ENCODE measurements at regions not wholly inside any gene's neighbourhood (a gene's known extent, or its start where the extent isn't known, plus 50 kb on each side); places are given as distances from the start of the nearest gene placed in this dataset.

DNA sequence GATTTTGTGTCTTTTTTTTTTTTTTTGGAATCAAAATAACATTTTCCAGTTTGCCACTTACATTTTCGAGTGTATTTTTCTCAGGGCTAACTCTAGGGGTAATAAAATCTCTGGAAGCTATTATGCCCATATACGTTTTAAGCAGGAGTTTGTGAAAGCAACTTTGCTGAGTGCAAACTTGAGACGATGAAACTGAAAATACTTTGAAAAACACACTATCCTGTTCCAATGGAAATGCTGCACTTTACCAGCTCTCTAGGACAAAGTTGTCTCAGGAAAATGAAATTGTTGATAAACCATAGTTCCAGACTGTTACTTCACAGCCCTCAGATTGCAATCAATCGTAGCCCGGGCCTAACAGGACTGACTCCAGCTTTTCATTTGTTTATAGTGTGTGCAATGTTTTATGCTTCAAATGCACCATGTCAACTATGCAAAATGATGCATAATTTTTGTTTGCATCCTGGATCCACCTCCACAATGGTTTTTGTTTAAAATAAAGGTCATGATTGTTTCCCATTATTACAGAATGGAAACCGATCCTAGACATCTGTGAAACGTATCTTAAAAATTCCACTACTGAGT is 220.6 kb upstream of the PKN2 start:
- no peak for DNase-seq (ENCODE audit: low spot score)
- ChIA-PET CTCF (no interaction called here), POLR2A (ENCODE audit: low non-redundant PET) (no interaction called here)
- no peak overlapping the region for H3K27ac ChIP-seq (ENCODE audit: low read depth, low read length, poor library complexity, severe bottlenecking)
- TF ChIP-seq CTCF (conservative IDR thresholded peaks at IDR 0.05; ENCODE audit: low read depth, low read length) (no peak), EZH2 (IDR thresholded peaks at IDR 0.05; ENCODE audit: borderline replicate concordance, low read depth, low read length, poor library complexity, severe bottlenecking) (no peak)
- no peak overlapping the region for H3K4me3 ChIP-seq (ENCODE audit: low read depth, low read length, poor library complexity, severe bottlenecking)
- peaks cover 27% of the 10 kb centered on the region for H3K27me3 ChIP-seq (replicated peaks; ENCODE audit: insufficient read depth, low read depth, low read length, poor library complexity)
- no peaks in the 10 kb centered on the region for H3K36me3 ChIP-seq (ENCODE audit: insufficient read depth, low read length, poor library complexity, severe bottlenecking)
- no TSS peak for BruUV-seq (replicated peaks)
- H3K4me1 ChIP-seq (ENCODE audit: insufficient read depth, low read length, poor library complexity, severe bottlenecking): peaks cover 6% of the 10 kb centered on the region
- intact Hi-C loops (cut with micrococcal nuclease; ENCODE audit: unreplicated experiment): no loop called here
- no peaks in the 10 kb centered on the region for H3K9me3 ChIP-seq (ENCODE audit: low read depth, low read length, poor library complexity, severe bottlenecking)

DNA sequence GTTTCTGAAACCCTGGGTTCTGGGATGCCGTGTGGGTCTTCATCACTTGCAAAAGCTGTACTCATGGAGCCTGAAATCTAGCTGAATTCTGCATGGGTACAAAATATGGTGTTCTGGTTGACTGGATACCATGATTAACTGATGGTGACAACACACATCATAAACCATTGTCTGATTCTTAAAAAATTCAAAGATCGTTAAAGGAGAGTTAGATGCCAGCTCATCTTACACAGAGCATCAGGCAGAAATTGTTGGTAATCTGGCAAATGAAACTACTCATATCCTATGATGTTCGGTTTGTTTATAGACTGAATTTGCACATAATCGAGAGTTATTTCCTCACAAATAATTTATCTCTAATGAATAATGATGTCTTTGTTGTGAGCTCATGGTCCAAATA is 218.1 kb upstream of the PKN2 start:
- Histone ChIP-seq H3K27me3 (replicated peaks; ENCODE audit: insufficient read depth, low read depth, low read length, poor library complexity) (peaks cover 18% of the 10 kb centered on the region), H3K4me3 (ENCODE audit: low read depth, low read length, poor library complexity, severe bottlenecking) (no peak overlapping the region), H3K36me3 (ENCODE audit: insufficient read depth, low read length, poor library complexity, severe bottlenecking) (no peaks in the 10 kb centered on the region), H3K27ac (ENCODE audit: low read depth, low read length, poor library complexity, severe bottlenecking) (no peak overlapping the region), H3K4me1 (ENCODE audit: insufficient read depth, low read length, poor library complexity, severe bottlenecking) (peaks cover 6% of the 10 kb centered on the region), H3K9me3 (ENCODE audit: low read depth, low read length, poor library complexity, severe bottlenecking) (no peaks in the 10 kb centered on the region)
- ChIA-PET POLR2A (ENCODE audit: low non-redundant PET) (no interaction called here), CTCF (no interaction called here)
- no peak for TF ChIP-seq CTCF (conservative IDR thresholded peaks at IDR 0.05; ENCODE audit: low read depth, low read length)
- BruUV-seq (replicated peaks): no TSS peak
- intact Hi-C loops (cut with micrococcal nuclease; ENCODE audit: unreplicated experiment): no loop called here
- no peak for DNase-seq (ENCODE audit: low spot score)

GRCh38 chr1:88466899-88467580 is 217.0 kb upstream of the PKN2 start:
- H3K4me1 ChIP-seq (ENCODE audit: insufficient read depth, low read length, poor library complexity, severe bottlenecking): peaks cover 4% of the 10 kb centered on the region
- no peak for DNase-seq (ENCODE audit: low spot score)
- H3K4me3 ChIP-seq (ENCODE audit: low read depth, low read length, poor library complexity, severe bottlenecking): no peak overlapping the region
- no peaks in the 10 kb centered on the region for H3K36me3 ChIP-seq (ENCODE audit: insufficient read depth, low read length, poor library complexity, severe bottlenecking)
- peaks cover 8% of the 10 kb centered on the region for H3K27me3 ChIP-seq (replicated peaks; ENCODE audit: insufficient read depth, low read depth, low read length, poor library complexity)
- POLR2A ChIA-PET (ENCODE audit: low non-redundant PET): no interaction called here
- CTCF ChIA-PET: no interaction called here
- no peak overlapping the region for H3K27ac ChIP-seq (ENCODE audit: low read depth, low read length, poor library complexity, severe bottlenecking)
- TF ChIP-seq CTCF (conservative IDR thresholded peaks at IDR 0.05; ENCODE audit: low read depth, low read length) (no peak), EZH2 (IDR thresholded peaks at IDR 0.05; ENCODE audit: borderline replicate concordance, low read depth, low read length, poor library complexity, severe bottlenecking) (no peak)
- BruUV-seq (replicated peaks): no TSS peak
- H3K9me3 ChIP-seq (ENCODE audit: low read depth, low read length, poor library complexity, severe bottlenecking): no peaks in the 10 kb centered on the region
- intact Hi-C loops (cut with micrococcal nuclease; ENCODE audit: unreplicated experiment): no loop called here

Data from A673 (cell line).